SH-SY5Y (cell line): ENCODE measurements at regions not wholly inside any gene's neighbourhood (a gene's known extent, or its start where the extent isn't known, plus 50 kb on each side); places are given as distances from the start of the nearest gene placed in this dataset.

Experiments
- GATA2 ChIP-seq: IDR thresholded peaks from 2 replicates; pipeline ENCODE4 v1.6.1; 2011; ENCODE audit warnings: mild to moderate bottlenecking, low read depth, low read length
- GATA3 ChIP-seq: IDR thresholded peaks from 2 replicates; pipeline ENCODE4 v1.6.1; 2011; ENCODE audit warnings: low read depth, mild to moderate bottlenecking, low read length, moderate library complexity

DNA sequence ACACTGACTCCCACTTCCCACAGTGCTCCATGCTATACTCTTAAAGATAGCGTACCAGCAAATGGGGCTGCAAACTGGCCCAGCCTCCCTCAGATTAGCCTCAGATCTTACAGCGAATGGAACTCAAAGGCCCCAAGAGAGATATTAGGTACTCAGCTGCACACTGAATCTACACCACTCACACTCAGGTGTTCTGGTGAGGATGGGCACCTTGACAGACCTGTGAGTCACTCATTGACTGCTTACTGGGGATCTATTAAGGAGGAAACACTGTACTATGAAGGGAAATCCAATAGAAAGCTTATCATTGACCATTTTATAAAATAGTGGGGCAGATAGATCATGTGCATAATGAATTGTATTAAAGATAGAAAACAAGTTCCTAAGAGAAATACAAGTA is 164.3 kb upstream of the ATP1B1 start:
- TF ChIP-seq GATA2: no peak
- no peak for TF ChIP-seq GATA3

DNA sequence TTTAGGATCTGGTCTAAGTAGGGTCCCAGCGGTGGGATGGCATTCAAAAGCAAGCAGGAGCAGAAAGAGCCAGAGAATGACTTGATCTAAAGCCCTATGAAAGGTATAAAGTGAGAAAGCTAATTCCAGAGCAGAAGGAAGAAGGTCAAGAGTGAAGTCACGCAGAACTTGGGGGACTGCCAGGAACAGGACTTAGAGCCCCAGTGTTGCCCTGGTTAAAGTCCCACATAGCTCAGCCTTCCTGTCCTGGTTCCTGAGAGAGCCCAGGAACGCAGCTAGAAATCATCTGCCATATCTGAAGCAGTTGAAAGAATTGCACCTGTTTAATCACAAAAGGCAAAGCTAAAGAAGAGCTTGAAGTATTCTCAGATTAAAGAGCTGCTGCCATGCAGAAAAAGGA is 160.6 kb upstream of the ATP1B1 start:
- TF ChIP-seq GATA3 (no peak), GATA2 (no peak)

DNA sequence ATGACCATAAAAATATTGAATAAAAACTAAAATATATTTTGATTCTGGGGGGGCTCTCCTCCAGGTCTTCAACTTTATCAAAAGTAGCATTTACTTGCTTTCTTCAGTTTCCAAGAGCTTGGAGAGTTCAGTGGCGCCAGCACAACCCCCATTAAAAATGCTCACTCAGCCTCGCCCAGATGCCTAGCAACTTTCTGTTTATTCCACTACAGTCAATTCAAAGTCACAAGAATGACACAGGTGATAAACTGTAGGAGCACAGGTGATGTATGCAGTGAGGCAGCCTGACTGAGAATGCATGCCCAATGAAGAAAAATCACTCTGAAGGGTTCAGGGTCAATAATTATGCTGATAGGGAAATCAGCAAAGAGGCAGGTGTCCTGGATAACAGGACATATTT is 159.4 kb upstream of the ATP1B1 start:
- TF ChIP-seq GATA2 (no peak), GATA3 (no peak)

DNA sequence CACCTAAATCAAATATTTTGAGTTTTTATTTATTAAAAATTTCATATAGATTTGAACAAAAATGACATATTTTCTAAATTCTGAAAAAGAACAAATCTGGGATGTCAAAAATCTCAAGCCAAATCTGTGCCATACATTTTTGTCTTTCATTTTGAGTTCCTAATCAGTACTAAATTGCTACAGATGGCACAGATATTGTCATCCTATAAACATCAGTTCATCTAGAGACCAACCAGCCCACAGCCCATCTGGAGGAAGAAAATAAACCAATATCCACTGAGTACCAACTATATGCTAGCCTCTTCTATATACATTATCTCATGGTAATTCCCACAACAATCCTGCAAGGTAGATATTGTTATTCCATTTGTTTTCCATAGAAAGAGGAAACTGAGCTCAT is 156.8 kb upstream of the ATP1B1 start:
- peak; percentile 99 for TF ChIP-seq GATA3
- peak; percentile 93 for TF ChIP-seq GATA2

DNA sequence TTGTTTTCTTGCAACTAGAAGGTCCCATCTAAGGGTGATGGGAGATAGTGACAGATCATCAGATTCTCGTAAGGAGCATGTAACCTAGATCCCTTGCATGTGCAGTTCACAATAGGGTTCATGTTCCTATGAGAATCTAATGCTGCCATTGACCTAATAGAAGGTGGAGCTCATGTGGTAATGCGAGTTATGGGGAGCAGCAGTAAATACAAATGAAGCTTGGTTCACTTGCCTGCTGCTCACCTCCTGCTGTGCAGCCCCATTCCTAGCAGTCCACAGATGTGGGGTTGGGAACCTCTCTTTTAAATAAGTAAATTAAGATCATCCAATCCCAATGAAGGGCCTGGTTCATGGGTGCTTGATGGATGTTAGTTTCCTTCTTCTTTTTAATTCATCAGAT is 148.7 kb upstream of the ATP1B1 start:
- TF ChIP-seq GATA3 (no peak), GATA2 (no peak)

DNA sequence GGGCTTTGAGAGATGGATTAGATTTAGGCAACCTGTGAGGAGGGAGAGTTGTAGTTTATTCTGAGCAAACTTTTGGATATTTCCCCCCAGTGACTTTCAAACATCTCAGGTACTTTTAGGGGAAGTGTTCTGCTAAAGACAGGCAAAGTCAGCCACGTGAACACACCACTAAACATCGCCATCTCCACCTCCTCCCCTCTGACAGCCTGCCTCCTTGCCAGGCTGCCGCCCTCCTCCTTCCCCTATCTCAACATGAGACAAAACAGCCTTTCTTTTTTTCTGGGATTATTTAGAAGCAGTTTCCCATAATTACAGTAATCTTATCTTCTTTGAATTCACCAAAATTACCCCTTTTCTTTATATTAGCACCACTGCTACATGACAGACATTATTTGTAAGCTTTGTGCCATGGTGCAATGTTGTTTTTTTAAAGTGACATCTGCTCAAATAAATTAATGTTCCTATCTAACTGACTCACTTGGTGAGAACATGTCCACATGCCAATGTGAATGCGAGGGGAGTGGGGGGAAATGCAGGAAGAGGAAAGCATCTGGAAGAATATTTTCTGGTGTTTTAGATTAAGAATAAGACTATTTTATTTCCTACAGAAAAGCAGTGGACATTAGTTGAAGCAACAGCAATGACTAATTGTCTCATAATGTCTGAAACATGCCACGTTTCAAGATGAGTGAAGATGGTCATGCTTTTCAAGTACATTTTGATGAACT is 147.8 kb upstream of the ATP1B1 start:
- TF ChIP-seq GATA2 (no peak), GATA3 (no peak)

DNA sequence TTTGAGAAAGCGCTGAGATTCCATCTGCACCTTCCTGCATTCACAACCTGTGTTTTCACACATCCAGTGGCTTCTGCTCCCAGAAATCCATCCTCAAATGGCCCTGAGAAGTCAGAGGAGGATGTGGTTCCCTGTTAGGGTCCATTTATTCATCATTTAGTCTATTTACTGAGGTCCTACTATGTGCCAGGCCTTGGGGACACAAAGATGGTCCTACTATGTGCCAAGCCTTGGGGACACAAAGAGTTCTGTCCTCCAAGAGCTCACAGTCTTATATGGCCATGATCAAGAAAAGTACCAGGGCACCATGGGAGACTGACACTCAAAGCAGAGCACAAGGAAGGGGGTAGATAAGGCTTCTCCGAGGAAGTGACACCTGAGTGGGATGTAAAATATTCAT is 147.1 kb upstream of the ATP1B1 start:
- TF ChIP-seq GATA3 (no peak), GATA2 (no peak)

DNA sequence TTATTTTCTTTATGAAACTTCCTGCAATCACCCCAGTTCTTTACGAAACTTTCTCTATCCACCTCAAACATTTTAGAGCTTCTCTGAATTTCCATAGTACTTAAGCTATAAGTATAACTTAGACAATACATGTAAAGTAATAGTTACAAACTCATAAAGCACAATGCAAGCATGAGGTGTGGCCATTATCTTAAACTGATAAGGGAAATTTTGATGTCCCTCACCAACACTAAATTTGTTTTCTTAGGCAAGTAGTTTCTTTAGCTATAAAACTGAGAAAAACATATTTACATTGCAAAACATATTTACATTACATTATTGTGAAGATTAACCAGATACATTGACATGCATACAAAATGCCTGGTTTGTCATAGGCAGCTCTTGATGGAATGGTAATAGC is 146.4 kb upstream of the ATP1B1 start:
- TF ChIP-seq GATA3: no peak
- TF ChIP-seq GATA2: no peak

DNA sequence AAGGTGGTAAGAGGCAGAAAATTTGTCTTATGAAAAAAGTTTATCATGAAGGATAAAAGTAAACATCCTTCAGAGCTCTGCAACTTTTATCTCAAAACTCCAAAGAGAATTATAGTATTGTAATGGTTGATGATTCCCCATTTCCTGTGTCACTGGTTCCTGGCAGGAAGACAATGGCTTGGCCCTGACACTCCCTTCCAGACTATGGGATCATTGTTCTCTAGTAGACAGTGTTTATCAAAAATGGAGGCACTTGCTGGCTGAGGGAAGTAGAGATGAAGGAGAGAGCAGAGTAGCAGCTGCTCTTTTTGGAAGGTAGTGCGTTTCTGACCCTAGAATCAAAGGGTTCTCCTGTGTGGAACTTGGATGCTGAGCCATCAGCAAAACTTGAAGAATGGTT is 145.9 kb upstream of the ATP1B1 start:
- TF ChIP-seq GATA2 (no peak), GATA3 (no peak)

DNA sequence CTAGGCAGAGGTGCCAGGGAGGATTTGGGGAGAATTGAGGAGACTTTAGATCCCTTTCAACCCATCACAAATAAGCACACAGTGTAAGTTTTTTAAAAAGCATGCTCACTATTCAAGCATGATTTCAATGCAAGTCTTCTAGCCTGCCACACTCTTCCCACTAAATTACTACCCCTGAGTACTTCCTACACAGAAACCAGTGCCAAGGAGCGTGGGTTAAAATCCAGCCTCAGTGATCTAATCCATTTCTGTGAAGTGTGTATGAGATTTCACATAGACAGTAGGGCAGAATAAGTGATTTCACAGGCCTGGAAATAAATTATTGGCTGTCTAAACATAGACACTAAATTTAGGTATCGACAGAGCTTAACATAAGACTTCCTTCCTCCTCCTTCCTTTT is 142.9 kb upstream of the ATP1B1 start:
- no peak for TF ChIP-seq GATA3

DNA sequence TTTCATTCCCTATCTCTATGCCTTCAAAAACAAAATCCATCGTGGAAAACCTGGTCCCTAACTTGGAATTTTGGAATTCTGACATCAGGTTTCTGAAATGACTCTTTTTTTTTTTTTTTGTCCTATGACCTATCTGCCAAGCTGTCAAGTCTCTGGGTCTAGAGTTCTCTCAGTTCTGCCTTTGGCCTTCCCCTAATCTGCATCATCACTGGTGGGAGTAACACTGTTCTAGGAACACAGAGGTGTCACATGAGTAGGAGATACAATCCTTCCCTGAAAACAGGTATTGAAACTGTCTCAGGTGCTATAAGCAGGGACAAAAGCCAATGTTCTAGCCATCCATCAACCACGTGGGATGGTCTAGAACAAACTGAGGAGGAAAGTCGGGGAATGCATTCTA is 142.0 kb upstream of the ATP1B1 start:
- TF ChIP-seq GATA2 (no peak), GATA3 (no peak)

DNA sequence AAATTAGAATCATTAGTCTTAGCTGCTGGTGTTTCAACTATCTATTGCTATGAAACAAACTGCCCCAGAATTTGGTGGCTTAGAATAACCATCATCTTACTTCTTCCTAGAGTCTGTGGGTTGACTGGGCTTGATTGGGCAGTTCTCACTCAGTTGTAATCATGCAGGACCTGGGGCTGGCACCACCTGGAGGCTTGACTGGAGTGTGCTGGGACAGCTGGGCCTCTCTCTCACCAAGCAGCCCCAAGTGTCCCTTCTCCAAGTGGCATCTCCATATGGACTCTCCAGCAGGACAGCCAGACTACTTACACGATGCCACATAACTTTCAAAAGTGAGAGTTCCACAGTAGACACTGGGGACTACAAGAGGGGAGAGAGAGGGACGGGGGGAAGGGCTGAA is 140.3 kb upstream of the ATP1B1 start:
- TF ChIP-seq GATA2 (no peak), GATA3 (no peak)

DNA sequence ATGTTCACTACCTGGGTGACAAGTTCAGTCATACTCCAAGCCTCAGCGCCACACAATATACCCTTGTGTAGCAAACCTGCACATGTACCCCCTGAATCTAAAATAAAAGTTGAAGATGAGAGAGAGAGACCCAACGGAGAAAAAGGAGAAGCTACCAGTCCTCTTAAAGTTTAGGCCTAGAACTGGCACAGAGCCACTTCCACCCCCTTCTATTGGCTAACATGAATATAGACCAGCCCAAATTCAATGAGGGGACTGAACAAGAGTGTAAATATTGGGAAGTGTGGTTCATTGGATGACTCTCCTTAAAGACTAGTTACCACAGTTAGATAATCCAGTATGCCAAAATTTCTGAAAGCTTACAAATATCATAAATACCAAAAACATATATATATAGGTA is 139.9 kb upstream of the ATP1B1 start:
- no peak for TF ChIP-seq GATA2
- TF ChIP-seq GATA3: no peak

DNA sequence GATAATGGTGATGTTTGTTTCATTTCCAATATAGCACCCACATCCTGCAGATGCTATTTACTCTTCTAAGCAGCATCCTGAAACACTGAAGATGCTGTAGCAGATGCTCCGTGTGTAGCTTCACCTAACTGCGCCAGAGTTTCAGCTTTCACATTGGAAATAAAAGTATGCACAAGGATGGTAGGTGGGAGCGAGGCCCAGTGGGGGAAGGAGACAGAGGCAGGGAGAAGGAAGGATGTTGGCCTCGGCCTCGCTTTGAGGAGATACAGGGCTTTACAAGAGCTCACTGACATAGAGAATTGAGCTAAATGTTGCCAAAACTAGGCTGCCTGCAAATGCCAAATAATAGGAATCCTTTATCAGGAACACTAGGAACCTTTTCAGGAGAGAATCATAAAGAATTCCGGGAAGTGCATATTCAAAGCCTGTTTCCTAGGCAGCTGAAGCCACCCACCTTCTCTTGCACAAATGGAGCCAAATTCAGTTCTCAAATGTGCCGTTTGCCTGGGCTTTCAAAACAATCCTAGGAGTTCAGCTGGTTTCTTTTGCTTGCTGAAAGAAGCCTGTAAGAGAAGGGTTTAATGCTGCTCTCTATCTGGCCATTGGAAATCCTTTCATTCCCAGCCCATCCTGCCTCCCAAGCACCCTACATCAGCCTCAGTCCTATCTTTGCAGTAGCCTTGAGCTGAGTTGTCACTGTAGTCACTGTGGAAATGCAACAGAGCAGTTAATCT is 135.4 kb upstream of the ATP1B1 start:
- no peak for TF ChIP-seq GATA3
- no peak for TF ChIP-seq GATA2

DNA sequence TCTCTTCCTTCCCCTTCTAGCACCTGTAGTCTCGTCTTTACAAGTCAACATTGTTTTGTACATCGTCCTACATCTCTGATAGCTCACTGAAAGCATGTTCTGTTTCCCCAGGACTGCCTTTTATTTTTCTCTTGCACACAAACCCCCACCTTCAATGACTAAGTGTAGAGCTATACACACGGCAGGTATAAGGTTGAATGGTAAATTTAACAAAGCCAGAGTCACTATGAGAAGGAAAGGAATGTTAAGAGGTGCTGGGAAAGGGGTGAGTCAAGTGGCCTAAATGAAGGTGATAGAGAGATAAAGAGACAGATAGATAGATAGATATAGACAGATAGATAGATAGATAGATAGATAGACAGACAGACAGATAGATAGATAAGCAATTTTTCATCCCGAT is 134.3 kb upstream of the ATP1B1 start:
- no peak for TF ChIP-seq GATA2
